WTC11 (cell line): ENCODE measurements at regions not wholly inside any gene's neighbourhood (a gene's known extent, or its start where the extent isn't known, plus 50 kb on each side); places are given as distances from the start of the nearest gene placed in this dataset.

Experiments used
- GABPB1 ChIP-seq: sonication (generic); formaldehyde crosslinking; IDR thresholded peaks from 2 replicates; pipeline ENCODE4 v1.8.1; 2023; ENCODE audit warnings: mild to moderate bottlenecking, missing genetic modification reagents
- PREB ChIP-seq: sonication (generic); formaldehyde crosslinking; IDR thresholded peaks from 2 replicates; pipeline ENCODE4 v1.8.1; 2022; ENCODE audit warnings: mild to moderate bottlenecking, missing genetic modification reagents, moderate library complexity, borderline replicate concordance
- SMAD3 ChIP-seq: sonication (generic); formaldehyde crosslinking; IDR thresholded peaks from 2 replicates; pipeline ENCODE4 v1.8.0; 2022; ENCODE audit warnings: missing genetic modification reagents, mild to moderate bottlenecking, borderline replicate concordance
- TCF7 ChIP-seq: sonication (generic); formaldehyde crosslinking; IDR thresholded peaks from 2 replicates; pipeline ENCODE4 v1.8.0; 2022; ENCODE audit warnings: mild to moderate bottlenecking, low read depth, missing genetic modification reagents, moderate library complexity
- TEAD1 ChIP-seq: sonication (generic); formaldehyde crosslinking; IDR thresholded peaks from 2 replicates; pipeline ENCODE4 v1.8.0; 2022; ENCODE audit warnings: mild to moderate bottlenecking, missing genetic modification reagents
- ZNF138 ChIP-seq: sonication (generic); formaldehyde crosslinking; conservative IDR thresholded peaks from 2 replicates; pipeline ENCODE4 v1.8.1; 2022; ENCODE audit warnings: mild to moderate bottlenecking, moderate library complexity, missing genetic modification reagents
- ZNF423 ChIP-seq: fragments of 250-450 bp; sonication (Bioruptor Pico); IDR thresholded peaks from 2 replicates; pipeline ENCODE4 v2.1.2; 2022; ENCODE audit warnings: mild to moderate bottlenecking, moderate library complexity
- TF ChIP-seq, protein P1 (sequence below): fragments of 200-600 bp; IDR thresholded peaks from 2 replicates; pipeline ENCODE4 v1.8.0; 2022; ENCODE audit warnings: antibody characterized with exemption

- TF ChIP-seq, protein P1, sequence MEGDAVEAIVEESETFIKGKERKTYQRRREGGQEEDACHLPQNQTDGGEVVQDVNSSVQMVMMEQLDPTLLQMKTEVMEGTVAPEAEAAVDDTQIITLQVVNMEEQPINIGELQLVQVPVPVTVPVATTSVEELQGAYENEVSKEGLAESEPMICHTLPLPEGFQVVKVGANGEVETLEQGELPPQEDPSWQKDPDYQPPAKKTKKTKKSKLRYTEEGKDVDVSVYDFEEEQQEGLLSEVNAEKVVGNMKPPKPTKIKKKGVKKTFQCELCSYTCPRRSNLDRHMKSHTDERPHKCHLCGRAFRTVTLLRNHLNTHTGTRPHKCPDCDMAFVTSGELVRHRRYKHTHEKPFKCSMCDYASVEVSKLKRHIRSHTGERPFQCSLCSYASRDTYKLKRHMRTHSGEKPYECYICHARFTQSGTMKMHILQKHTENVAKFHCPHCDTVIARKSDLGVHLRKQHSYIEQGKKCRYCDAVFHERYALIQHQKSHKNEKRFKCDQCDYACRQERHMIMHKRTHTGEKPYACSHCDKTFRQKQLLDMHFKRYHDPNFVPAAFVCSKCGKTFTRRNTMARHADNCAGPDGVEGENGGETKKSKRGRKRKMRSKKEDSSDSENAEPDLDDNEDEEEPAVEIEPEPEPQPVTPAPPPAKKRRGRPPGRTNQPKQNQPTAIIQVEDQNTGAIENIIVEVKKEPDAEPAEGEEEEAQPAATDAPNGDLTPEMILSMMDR = no peak
- no peak for TF ChIP-seq PREB (CRISPR knock-in tag)
- TF ChIP-seq ZNF138 (CRISPR knock-in tag) = no peak
- TF ChIP-seq SMAD3 (CRISPR knock-in tag) = no peak
- no peak for TF ChIP-seq TCF7 (CRISPR knock-in tag)
- TF ChIP-seq ZNF423 (CRISPR knock-in tag) = no peak
- no peak for TF ChIP-seq GABPB1 (CRISPR knock-in tag)
- no peak for TF ChIP-seq TEAD1 (CRISPR knock-in tag)
Observed at GRCh38 chr4:63269156-63269555, 1140.1 kb downstream of the TECRL start.
